HG02970 (cell line): ENCODE measurements at regions not wholly inside any gene's neighbourhood (a gene's known extent, or its start where the extent isn't known, plus 50 kb on each side); places are given as distances from the start of the nearest gene placed in this dataset.

ENCODE experiments used
- ATAC-seq: cut with Tn5 transposase; IDR thresholded peaks from one replicate; pipeline ENCODE4 v1.9.1; 2021; ENCODE audit warnings: mild to moderate bottlenecking, moderate library complexity, moderate number of reproducible peaks; ENCODE audit not compliant: unreplicated experiment, low FRiP score

DNA sequence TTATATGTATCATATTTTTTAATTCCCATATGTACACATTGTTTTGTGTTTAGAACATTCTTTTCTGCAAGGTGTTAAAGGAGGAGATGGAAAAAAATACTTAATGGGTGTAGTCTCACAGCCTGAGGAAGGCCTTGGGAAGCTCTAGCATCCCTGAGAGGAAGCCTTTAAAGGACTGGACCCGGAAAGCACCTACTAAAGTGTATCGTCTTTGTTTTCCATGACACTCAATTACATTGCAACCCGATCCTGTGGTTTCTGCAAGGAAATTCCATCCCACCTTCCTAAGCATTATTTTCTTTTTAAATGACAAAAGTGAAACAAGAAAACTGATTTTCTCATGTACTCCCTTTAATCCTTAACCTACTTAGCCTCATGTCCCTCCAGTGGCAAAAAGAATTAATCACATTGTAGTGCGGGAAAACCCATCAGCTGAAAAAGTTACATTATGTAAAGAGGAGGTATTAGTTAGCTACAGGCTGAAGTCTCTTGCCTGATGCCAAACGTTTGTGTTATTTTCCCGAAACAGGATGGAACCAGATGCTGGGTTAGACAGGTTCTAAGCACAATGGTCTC is 147.8 kb upstream of the CPSF6 start:
- ATAC-seq = no peak

DNA sequence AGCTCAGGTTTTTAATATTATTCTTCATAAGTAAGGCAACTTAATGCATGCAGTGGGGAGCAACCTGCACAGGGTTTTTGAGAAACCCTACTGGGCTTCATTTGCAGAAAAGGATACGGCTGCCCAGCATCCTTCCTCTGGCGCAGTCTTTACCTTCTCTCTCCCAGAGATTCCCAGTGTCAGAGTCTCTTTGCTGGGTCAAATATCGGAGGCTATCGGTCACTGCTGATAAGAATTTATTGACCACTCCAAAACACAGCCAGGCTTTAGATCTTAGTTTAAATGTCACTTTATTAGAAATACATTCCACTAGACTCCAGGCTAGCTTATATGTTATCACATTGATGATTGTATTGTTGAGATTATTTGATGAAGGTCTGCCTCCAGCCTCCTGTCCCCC is 147.2 kb upstream of the CPSF6 start:
- no peak for ATAC-seq

DNA sequence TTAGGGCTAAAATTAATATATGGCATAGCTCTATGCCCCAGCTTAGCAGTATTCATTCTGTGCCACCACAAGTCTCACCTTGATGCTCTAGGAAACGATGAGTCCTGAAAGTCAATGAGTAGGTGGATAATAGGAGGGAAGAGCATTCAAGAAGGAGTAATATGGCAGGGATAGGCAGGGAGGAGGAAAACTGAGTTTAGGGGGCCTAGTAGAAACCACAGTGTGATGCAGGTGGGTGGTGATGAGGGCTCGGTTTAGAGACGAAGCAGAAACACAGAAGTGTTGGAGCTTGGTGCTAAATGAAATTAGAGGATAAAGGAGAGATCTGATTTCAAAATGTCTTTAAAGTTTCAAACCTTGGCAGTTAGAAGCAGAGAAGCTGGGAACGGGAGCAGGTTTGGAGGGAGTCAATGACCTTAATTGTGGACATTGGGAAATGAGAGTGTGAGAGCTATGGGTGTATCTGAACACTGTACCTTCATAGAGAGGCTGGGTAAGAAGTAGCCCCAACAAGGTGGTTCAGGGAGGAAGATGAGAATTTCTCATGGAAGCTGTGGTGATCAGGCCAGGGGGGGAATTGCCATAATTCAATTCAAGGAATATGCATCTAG is 144.7 kb upstream of the CPSF6 start:
- ATAC-seq = no peak

DNA sequence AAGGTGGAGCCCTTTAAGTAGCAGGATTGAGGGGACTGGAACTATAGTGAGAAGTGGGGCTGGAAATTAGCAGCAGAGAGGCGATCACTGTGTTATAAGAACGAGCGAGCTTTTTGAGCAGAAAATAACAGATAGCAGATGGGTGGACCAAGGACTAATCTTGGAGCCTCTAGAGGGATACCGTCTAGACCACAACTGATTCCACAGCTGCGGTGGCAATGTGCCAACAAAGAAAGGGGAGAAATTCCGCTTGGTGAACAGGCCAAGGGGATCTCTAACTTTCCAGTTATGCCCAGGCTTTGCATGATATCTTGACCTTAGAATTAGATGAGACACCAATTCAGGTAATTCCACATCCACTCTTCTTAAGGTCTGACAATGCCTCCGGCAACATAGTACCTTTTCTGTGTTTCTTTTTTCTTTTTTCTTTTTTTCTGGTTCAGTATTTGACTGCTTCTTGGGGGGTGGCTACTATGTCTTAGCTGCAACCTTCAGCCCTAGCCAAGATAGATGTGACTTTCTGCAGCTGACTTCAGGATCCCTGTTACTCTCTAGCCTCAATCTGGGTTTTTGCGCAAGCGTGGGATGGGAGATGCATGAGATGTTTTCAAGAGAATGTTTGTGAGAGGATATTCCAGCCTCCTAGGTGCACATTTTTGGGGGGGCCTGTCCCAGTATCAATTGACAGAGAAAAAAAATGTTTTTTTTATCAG is 143.4 kb upstream of the CPSF6 start:
- no peak for ATAC-seq

DNA sequence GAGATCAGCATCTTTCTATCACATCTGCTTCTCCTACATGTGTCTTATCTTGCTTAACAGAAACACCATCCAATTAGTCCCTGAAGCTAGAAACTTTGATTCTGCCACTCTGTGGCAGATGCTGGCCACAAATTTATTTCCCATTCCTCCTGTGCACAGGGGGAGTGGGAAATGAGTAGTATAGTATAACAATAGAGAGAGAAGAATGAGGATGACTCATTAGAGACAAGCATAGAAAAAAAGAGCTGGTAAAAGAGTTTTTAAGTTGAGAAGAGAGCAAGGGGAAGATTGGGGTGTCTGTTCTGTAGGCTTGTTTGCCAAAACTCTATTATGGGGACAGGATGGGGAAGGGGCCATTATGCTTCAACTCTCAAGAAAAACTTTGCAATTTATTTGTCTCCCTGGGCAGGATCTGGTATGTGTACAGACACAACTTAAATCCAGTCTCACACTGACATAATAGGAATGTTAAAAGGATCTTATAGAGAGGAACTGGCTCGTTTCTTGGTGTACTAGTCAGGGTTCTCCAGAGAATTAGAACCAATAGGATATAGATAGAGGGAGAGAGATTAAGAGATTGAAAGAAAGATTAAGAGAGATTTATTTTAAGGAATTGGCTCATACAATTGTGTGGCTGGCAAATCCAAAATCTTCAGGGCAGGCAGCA is 142.6 kb upstream of the CPSF6 start:
- no peak for ATAC-seq

DNA sequence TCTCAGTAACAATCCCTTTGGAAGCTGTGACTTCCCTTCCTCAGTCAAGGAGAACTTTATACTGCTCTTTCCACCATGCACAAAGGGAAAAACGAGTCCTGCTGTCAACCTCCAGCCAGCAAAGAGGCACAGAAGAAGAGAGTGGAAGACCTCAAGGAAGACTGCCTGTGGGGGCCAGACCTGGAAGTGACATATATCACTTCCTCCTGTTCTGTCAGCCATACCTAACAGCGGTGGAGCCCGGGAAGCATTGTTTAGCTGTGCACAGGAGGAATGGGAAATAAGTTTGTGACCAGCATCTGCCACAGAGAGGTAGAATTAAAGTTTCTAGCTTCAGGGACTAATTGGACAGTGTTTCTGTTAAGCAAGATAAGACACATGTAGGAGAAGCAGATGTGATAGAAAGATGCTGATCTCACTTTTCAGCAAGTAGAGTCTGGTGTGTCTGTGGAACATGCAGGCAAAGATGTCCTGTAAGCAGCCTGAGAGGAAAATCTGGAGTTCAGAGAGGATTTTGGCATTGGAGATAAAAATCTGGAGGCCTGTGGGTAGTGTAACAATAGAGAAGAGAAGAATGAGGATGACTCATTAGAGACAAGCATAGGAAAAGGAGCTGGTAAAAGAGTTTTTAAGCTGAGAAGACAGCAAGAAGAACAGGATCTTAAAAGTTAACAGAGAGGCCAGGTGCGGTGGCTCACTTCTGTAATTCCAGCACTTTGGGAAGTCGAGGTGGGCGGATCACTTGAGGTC is 141.6 kb upstream of the CPSF6 start:
- no peak for ATAC-seq

DNA sequence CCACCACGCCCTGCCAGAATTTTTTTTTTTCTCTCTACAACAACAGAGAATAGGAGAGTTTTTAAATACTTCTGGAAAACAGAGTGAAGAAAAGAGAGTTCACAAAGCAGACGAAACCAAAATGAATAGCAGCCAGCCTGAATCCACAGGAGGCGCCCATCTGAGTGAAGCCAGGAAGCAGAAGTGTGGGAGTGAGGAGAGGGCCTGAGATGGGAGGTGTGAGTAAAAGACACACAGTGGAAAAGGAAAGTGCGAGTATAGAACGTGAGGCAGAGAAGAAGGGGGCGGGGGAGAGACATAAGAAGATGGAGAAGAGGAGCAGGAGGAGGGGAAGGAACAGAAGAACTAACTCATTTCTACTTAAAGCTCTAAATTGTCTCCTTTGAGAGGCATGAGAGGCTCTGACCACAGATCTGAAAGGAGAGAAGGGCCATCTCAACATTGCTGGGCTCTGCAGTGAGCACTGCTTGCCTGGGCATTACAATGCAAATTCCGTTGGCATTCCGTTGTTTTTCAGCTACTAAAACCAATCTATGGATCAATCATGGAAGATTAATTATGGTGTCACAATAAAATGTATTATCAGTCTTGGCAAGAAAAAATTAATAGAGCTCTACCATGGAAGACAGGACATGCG is 140.1 kb upstream of the CPSF6 start:
- ATAC-seq = no peak

DNA sequence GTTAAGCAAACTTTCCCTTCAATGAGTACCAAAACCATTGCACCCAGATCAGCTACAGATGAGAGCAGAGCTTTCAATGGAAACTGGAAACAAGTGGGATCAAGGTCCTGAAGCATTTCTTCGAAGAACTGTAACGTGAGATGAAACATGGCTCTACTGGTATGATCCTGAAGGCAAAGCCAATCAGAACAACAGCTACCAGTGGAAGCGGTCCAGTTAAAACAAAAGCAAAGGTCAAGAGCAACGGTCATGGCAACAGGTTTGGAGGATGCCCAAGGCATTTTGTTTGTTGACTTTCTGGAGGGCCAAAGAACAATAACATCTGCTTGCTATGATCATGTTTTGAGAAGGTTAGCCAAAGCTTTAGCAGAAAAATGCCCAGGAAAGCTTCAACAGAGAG is 137.9 kb upstream of the CPSF6 start:
- ATAC-seq = no peak

DNA sequence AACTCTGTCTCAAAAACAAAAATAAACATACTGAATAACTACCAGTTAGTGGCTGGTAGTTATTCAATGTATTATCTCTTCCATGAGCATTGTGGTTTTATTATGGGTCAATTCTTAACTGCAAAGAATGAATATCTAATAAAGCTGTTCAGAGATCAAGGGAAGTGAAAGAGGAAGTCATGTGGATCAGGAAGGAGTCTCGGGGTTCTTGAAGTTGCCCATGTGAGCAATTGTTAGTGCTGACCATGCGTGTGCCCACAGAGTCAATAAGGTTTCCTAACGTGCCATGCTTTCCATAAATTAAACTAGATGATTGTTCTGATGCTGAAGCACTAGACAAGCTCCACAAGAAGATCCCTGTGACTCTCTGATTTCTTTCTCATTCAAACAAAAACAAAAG is 136.5 kb upstream of the CPSF6 start:
- ATAC-seq = no peak

DNA sequence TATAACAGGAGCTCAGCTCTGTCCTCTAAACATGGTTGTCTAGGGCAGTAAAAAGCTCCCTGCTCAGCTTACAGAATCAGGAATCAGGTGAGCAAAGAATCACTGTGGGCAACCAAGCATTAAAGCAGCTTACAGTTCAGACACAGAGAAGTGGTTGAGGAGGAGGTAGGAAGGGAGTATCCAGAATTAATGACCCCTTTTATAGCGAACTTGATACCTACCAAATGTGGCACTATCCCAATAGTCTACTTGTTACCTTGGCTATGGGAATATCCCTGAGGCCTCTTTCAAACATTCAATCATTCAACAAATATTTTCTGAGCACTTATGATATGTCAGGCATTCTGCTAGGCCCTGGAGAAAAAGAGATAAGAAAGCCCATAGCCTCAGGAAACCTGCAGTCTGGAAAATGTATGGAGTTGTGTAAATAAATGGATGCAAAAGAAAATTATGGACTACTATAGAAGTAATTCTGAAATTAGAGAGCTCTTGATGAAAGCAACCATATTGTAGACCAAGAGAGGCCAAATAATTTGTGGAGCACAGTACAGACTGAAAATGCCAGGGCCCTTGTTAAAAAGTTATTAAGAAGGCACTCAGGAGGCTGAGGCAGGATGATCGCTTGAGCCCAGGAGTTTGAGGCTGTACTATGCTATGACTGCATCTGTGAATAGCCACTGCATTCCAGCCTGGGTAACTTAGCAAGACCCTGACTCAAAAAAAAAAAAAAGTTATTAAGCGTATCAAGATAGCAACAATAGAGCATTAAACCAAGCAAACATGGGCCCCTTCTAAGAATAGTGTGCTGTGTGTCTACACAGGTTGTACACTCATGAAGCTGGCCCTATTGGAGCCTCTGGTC is 134.0 kb upstream of the CPSF6 start:
- ATAC-seq = no peak

DNA sequence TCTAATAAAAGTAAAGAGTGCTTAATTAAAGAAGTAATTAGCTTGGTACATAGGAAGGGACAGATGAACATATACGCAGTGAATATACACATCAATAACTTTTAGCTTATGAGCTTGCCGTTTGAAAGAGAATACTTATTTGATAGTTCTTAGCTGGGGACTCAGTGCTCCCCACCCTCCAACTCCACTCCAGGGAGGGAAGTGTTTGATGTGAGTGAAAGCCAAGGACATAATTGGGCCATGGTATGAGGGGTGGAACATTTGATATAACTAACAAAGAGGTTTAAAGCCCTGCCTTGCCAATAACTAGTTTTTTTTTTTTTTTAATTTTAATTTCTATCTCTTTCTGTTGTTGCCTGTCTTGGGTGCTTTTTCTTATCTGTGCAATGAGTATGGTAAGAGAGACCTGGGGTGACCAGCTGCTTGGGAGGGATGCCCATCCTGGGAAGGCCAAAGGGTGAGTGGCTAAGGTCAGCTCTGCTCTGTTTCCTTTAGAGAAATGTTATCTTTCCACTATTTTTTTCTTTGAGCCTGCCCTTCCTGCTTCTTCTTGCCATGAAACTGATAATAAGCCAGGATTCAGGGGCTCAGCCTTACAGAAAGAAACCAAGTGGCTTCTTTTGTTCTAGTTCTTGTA is 132.8 kb upstream of the CPSF6 start:
- ATAC-seq = no peak

DNA sequence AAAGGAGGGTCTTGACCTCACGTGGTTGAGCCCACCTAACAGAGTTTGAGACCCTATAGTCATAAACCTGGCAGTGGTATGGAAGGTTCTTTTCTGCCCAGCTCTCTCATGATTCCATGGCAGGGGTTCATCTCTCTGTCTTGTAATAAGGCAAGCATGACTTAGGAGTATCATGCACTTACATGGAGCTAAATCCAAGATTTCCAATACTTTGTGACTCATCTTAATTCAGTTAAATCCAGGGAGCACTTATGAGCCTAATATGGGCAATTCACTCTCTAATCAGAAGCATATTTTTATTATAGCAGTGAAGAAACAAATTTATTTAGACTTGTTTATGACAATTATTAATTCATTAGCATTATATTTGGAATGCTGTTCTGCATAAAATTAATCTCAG is 131.8 kb upstream of the CPSF6 start:
- ATAC-seq = no peak

DNA sequence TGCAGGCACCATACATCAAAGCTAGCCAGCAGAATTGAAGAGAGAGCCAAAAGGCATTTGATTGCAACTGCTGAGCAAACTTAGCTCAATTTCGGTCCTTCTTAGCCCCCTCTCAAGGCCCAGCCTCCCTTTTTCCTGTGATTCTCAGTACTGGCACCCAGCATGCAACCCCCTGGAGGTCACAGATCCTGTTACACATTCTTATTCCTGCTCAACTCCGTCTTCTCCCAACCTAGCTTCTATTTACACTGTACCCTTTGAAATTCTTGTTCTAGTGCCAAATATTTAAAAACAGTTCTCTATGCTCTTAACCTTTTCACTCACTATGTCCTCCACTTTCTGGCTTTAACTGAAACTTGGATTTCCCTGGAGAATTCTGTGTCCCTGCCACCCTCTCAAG is 131.3 kb upstream of the CPSF6 start:
- no peak for ATAC-seq

DNA sequence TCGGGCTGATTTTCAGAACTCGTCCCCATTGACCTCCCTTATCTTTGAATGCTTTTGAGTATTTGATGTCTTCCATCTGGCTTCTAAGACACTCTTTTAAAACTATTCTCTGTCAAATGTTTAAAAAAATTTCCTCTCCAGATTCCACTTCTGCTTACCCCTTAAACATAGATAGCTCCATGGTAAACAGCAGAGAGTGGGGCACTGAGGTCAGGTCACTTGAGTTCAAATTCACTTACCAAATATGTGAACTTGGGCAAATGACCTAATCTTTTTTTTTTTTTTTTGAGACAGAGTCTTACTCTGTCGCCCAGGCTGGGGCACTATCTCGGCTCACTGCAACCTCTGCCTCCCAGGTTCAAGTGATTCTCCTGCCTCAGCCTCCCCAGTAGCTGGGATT is 126.8 kb upstream of the CPSF6 start:
- ATAC-seq = no peak

DNA sequence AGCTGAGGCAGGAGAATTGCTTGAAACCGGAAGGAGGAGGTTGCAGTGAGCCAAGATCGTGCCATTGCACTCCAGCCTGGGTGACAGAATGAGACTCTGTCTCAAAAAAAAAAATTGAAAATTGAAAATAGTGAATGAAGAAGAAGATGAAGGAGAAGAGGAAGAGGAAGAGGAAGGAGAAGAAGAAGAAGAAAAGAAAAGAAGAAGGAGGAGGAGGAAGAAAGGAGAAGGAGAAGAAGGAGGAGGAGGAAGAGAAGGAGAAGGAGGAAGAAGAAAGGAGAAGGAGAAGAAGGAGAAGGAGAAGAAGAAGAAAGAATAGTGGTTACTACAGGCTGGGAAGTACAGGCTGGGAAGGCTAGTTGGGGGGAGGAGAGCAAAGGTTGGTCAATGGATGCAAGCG is 124.3 kb upstream of the CPSF6 start:
- no peak for ATAC-seq

DNA sequence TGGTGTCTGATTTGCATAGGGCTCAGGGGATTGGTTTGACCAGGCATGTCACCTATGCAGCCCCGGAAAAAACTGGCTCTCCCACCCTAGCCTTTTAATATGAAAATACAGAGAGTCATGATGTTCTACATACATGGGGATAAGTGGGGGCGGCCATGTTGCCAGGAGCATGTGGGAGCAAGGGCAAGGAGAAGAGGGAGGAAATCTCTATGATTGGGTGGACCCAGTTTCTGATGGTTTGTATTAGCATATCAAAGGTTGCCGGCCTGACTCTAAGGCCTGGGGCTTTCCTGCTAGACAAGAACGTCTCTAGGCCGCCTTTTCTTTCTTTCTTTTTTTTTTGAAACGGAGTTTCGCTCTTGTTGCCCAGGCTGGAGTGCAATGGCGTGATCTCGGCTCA is 123.4 kb upstream of the CPSF6 start:
- no peak for ATAC-seq

DNA sequence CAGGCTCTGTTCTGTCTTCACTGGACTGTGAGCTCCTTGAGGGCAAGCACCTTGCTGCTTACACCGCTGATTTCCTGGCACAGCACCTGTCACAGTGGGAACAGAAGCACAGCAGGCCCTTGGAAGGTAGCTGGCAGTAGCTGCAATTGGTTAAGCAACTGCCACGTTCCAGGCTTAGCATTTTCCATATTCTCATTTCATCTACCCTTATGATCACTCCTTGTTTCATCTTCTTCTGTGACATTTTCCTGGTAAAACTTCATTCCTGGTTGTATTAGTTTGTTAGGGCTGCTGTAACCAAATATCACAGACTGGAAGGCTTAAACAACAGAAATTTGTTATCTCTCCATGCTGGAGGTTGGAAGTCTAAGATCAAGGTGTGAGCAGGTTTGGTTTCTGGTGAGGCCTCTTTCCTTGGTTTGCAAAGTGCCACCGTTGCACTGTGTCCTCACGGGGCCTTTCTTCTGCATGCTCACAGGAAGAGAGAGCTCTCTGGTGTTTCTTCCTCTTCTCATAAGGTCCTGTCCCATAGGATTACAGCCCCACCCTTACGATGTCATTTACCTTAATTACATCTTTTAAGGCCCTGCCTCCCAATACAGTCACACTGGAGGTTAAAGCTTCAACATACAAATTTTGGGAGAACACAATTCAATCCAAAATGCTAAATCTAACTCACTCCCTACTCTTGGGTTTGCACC is 121.7 kb upstream of the CPSF6 start:
- no peak for ATAC-seq

DNA sequence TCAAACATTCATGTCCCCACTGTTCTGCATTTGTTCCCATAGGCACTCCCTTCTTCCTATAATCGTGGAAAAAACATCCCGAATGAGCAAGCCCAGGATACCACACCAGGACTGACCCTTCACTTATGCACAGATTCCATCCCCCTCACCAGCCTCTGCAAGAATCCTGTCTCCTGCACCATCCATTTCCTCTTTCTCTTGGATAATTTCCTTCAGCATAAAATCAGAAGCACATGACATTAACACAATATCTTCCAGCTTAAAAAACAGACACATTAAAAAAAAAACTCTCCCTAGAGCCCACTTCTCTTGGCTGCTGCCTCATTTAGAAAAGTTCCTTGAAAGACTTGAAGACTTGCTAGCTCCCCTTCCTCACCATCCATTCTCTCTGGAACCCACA is 120.9 kb upstream of the CPSF6 start:
- ATAC-seq = no peak

DNA sequence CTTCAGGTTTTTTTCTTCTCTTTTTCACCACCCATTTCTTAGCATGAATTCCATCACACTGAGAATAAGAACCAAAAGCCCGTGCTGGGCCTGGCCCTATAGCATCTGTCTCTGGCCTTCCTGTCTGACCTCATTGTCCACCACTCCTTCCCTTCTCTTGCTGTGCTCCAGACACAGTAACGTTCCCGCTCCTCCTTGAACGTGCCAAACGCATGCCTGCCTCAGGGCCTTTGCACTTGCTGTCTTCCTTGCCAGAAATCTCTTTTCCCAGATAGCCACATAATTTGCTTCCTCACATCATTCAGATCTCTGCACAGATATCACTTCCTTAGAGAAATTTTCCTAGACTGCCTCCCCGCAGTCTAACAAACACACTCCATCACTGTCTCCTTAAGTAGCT is 119.6 kb upstream of the CPSF6 start:
- no peak for ATAC-seq
